WTC11 (cell line): ENCODE measurements at regions not wholly inside any gene's neighbourhood (a gene's known extent, or its start where the extent isn't known, plus 50 kb on each side); places are given as distances from the start of the nearest gene placed in this dataset.
"Not testable (repeated sequence)": the region's sequence is repeated elsewhere in the genome, so short reads cannot be mapped to it uniquely, and the experiment has no call there.

Experiments
- ATAC-seq: fragments of 200-7000 bp; cut with Tn5 transposase; 2 replicates; pipeline ENCODE4 v1.10.0; 2021; ENCODE audit warnings: mild to moderate bottlenecking, moderate library complexity
- CTCF ChIA-PET: fragments of 300-600 bp; sonication (Branson Sonifier 250); formaldehyde crosslinking; loops from one replicate; lab custom pipeline; 2021; ENCODE audit warnings: antibody characterized with exemption; lab: Charles Lee
- POLR2A ChIA-PET: fragments of 350-600 bp; sonication (Branson Sonifier 250); formaldehyde crosslinking; loops from one replicate; lab custom pipeline; 2021; ENCODE audit warnings: antibody characterized with exemption; lab: Charles Lee
- DNase-seq: peaks from one replicate; pipeline ENCODE4 v3.0.0; 2021; ENCODE audit warnings: low spot score
- H3K27ac Mint-ChIP-seq: 2 replicates; pipeline ENCODE4 v1.8.0; 2021; ENCODE audit warnings: mixed read lengths
- H3K27me3 Mint-ChIP-seq: 2 replicates; pipeline ENCODE4 v1.8.0; 2021; ENCODE audit warnings: low read depth, mild to moderate bottlenecking, moderate library complexity, mixed read lengths
- H3K36me3 Mint-ChIP-seq: 2 replicates; pipeline ENCODE4 v1.8.0; 2021; ENCODE audit warnings: mixed read lengths
- H3K4me1 Mint-ChIP-seq: 2 replicates; pipeline ENCODE4 v1.8.0; 2022; ENCODE audit warnings: mixed read lengths
- H3K4me3 Mint-ChIP-seq: 2 replicates; pipeline ENCODE4 v1.8.0; 2021; ENCODE audit warnings: mild to moderate bottlenecking, moderate library complexity, mixed read lengths
- H3K9me3 Mint-ChIP-seq: 2 replicates; pipeline ENCODE4 v1.8.0; 2021; ENCODE audit warnings: mixed read lengths
- ARID4B ChIP-seq: sonication (generic); formaldehyde crosslinking; IDR thresholded peaks from 2 replicates; pipeline ENCODE4 v1.8.0; 2023; ENCODE audit warnings: missing genetic modification reagents, mild to moderate bottlenecking, borderline replicate concordance
- ELF4 ChIP-seq: sonication (generic); formaldehyde crosslinking; IDR thresholded peaks from 2 replicates; pipeline ENCODE4 v1.8.1; 2022; ENCODE audit warnings: low read depth, mild to moderate bottlenecking, moderate library complexity, missing genetic modification reagents
- ETV6 ChIP-seq: sonication (generic); formaldehyde crosslinking; IDR thresholded peaks from 2 replicates; pipeline ENCODE4 v1.8.1; 2022; ENCODE audit warnings: mild to moderate bottlenecking, missing genetic modification reagents
- FOXK1 ChIP-seq: sonication (generic); formaldehyde crosslinking; IDR thresholded peaks from 2 replicates; pipeline ENCODE4 v1.8.0; 2022; ENCODE audit warnings: mild to moderate bottlenecking, moderate library complexity, missing genetic modification reagents
- FOXP1 ChIP-seq: sonication (generic); formaldehyde crosslinking; IDR thresholded peaks from 2 replicates; pipeline ENCODE4 v1.8.0; 2022; ENCODE audit warnings: missing genetic modification reagents, mild to moderate bottlenecking, moderate library complexity, borderline replicate concordance
- GABPB1 ChIP-seq: sonication (generic); formaldehyde crosslinking; IDR thresholded peaks from 2 replicates; pipeline ENCODE4 v1.8.1; 2023; ENCODE audit warnings: mild to moderate bottlenecking, missing genetic modification reagents
- GRHL2 ChIP-seq: fragments of 250-450 bp; sonication (Bioruptor Pico); IDR thresholded peaks from 2 replicates; pipeline ENCODE4 v1.8.0; 2022; ENCODE audit warnings: mild to moderate bottlenecking, moderate library complexity; ENCODE audit not compliant: insufficient replicate concordance, severe bottlenecking
- IRF2 ChIP-seq: sonication (generic); formaldehyde crosslinking; IDR thresholded peaks from 2 replicates; pipeline ENCODE4 v1.8.0; 2022; ENCODE audit warnings: low read depth, missing genetic modification reagents, borderline replicate concordance
- PRRX2 ChIP-seq: fragments of 250-450 bp; sonication (Bioruptor Pico); IDR thresholded peaks from 2 replicates; pipeline ENCODE4 v1.8.0; 2021; ENCODE audit warnings: mild to moderate bottlenecking
- RORB ChIP-seq: fragments of 250-450 bp; sonication (Bioruptor Pico); IDR thresholded peaks from 2 replicates; pipeline ENCODE4 v1.9.0; 2021; ENCODE audit warnings: mild to moderate bottlenecking
- SOX15 ChIP-seq: fragments of 250-450 bp; sonication (Bioruptor Pico); IDR thresholded peaks from 2 replicates; pipeline ENCODE4 v1.9.0; 2021; ENCODE audit warnings: mild to moderate bottlenecking
- TCF7 ChIP-seq: sonication (generic); formaldehyde crosslinking; IDR thresholded peaks from 2 replicates; pipeline ENCODE4 v1.8.0; 2022; ENCODE audit warnings: mild to moderate bottlenecking, low read depth, missing genetic modification reagents, moderate library complexity
- TEAD1 ChIP-seq: sonication (generic); formaldehyde crosslinking; IDR thresholded peaks from 2 replicates; pipeline ENCODE4 v1.8.0; 2022; ENCODE audit warnings: mild to moderate bottlenecking, missing genetic modification reagents
- ZNF138 ChIP-seq: sonication (generic); formaldehyde crosslinking; conservative IDR thresholded peaks from 2 replicates; pipeline ENCODE4 v1.8.1; 2022; ENCODE audit warnings: mild to moderate bottlenecking, moderate library complexity, missing genetic modification reagents
- ZNF416 ChIP-seq: fragments of 250-450 bp; sonication (Bioruptor Pico); IDR thresholded peaks from 2 replicates; pipeline ENCODE4 v1.9.0; 2021; ENCODE audit warnings: mild to moderate bottlenecking, inconsistent platforms
- TF ChIP-seq, protein P1 (sequence below): fragments of 250-450 bp; sonication (Bioruptor Pico); IDR thresholded peaks from 2 replicates; pipeline ENCODE4 v1.9.0; 2021; ENCODE audit warnings: mild to moderate bottlenecking
- TF ChIP-seq, protein P2 (sequence below): fragments of 250-450 bp; sonication (Bioruptor Pico); IDR thresholded peaks from 2 replicates; pipeline ENCODE4 v1.9.0; 2021; ENCODE audit warnings: mild to moderate bottlenecking
- TF ChIP-seq, protein P3 (sequence below): sonication (generic); formaldehyde crosslinking; IDR thresholded peaks from 2 replicates; pipeline ENCODE4 v1.8.1; 2022; ENCODE audit warnings: missing genetic modification reagents, borderline replicate concordance
- TF ChIP-seq, protein P4 (sequence below): sonication (generic); formaldehyde crosslinking; IDR thresholded peaks from 2 replicates; pipeline ENCODE4 v1.8.1; 2023; ENCODE audit warnings: mild to moderate bottlenecking, missing genetic modification reagents, borderline replicate concordance
- TF ChIP-seq, protein P5 (sequence below): sonication (generic); formaldehyde crosslinking; IDR thresholded peaks from 2 replicates; pipeline ENCODE4 v1.8.0; 2022; ENCODE audit warnings: mild to moderate bottlenecking, missing genetic modification reagents

DNA sequence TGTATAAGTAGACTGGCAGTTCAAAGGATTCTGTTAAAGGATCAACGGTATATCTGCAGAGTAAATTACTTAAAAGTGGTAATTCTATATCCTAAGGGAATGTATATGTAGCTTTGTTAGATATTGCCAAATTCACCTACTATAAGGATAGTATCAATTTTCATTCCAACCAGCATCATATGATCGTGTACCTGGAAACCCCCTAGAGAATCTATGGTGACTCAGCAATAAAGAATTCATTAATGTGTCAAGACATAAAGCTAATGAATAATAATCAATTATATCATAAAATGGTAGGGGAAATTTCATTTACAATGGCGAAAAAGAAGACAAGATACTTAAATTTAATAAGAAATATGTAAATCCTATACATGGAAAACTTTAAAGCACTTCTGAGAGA, 234.1 kb upstream of the ACTBL2 start:
- CTCF ChIA-PET: no interaction called here
- no peak for DNase-seq
- H3K9me3 Mint-ChIP-seq: peaks cover 15% of the 10 kb centered on the region
- H3K27ac Mint-ChIP-seq: no peak overlapping the region
- POLR2A ChIA-PET: no interaction called here
- no peak for TF ChIP-seq GABPB1 (CRISPR knock-in tag)
- TF ChIP-seq TCF7: no peak
- TF ChIP-seq, protein P1, sequence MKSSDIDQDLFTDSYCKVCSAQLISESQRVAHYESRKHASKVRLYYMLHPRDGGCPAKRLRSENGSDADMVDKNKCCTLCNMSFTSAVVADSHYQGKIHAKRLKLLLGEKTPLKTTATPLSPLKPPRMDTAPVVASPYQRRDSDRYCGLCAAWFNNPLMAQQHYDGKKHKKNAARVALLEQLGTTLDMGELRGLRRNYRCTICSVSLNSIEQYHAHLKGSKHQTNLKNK (CRISPR knock-in tag): no peak
- TF ChIP-seq, protein P2, sequence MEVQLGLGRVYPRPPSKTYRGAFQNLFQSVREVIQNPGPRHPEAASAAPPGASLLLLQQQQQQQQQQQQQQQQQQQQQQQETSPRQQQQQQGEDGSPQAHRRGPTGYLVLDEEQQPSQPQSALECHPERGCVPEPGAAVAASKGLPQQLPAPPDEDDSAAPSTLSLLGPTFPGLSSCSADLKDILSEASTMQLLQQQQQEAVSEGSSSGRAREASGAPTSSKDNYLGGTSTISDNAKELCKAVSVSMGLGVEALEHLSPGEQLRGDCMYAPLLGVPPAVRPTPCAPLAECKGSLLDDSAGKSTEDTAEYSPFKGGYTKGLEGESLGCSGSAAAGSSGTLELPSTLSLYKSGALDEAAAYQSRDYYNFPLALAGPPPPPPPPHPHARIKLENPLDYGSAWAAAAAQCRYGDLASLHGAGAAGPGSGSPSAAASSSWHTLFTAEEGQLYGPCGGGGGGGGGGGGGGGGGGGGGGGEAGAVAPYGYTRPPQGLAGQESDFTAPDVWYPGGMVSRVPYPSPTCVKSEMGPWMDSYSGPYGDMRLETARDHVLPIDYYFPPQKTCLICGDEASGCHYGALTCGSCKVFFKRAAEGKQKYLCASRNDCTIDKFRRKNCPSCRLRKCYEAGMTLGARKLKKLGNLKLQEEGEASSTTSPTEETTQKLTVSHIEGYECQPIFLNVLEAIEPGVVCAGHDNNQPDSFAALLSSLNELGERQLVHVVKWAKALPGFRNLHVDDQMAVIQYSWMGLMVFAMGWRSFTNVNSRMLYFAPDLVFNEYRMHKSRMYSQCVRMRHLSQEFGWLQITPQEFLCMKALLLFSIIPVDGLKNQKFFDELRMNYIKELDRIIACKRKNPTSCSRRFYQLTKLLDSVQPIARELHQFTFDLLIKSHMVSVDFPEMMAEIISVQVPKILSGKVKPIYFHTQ: no peak
- no peak for TF ChIP-seq ETV6 (CRISPR knock-in tag)
- TF ChIP-seq, protein P3, sequence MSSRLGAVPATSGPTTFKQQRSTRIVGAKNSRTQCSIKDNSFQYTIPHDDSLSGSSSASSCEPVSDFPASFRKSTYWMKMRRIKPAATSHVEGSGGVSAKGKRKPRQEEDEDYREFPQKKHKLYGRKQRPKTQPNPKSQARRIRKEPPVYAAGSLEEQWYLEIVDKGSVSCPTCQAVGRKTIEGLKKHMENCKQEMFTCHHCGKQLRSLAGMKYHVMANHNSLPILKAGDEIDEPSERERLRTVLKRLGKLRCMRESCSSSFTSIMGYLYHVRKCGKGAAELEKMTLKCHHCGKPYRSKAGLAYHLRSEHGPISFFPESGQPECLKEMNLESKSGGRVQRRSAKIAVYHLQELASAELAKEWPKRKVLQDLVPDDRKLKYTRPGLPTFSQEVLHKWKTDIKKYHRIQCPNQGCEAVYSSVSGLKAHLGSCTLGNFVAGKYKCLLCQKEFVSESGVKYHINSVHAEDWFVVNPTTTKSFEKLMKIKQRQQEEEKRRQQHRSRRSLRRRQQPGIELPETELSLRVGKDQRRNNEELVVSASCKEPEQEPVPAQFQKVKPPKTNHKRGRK: no peak
- no peak for TF ChIP-seq ZNF138
- TF ChIP-seq FOXP1 (CRISPR knock-in tag): no peak
- TF ChIP-seq SOX15: no peak
- no peak for TF ChIP-seq FOXK1 (CRISPR knock-in tag)
- TF ChIP-seq ZNF416 (CRISPR knock-in tag): no peak
- TF ChIP-seq, protein P4, sequence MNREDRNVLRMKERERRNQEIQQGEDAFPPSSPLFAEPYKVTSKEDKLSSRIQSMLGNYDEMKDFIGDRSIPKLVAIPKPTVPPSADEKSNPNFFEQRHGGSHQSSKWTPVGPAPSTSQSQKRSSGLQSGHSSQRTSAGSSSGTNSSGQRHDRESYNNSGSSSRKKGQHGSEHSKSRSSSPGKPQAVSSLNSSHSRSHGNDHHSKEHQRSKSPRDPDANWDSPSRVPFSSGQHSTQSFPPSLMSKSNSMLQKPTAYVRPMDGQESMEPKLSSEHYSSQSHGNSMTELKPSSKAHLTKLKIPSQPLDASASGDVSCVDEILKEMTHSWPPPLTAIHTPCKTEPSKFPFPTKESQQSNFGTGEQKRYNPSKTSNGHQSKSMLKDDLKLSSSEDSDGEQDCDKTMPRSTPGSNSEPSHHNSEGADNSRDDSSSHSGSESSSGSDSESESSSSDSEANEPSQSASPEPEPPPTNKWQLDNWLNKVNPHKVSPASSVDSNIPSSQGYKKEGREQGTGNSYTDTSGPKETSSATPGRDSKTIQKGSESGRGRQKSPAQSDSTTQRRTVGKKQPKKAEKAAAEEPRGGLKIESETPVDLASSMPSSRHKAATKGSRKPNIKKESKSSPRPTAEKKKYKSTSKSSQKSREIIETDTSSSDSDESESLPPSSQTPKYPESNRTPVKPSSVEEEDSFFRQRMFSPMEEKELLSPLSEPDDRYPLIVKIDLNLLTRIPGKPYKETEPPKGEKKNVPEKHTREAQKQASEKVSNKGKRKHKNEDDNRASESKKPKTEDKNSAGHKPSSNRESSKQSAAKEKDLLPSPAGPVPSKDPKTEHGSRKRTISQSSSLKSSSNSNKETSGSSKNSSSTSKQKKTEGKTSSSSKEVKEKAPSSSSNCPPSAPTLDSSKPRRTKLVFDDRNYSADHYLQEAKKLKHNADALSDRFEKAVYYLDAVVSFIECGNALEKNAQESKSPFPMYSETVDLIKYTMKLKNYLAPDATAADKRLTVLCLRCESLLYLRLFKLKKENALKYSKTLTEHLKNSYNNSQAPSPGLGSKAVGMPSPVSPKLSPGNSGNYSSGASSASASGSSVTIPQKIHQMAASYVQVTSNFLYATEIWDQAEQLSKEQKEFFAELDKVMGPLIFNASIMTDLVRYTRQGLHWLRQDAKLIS: no peak
- TF ChIP-seq PRRX2 (CRISPR knock-in tag): no peak
- TF ChIP-seq GRHL2 (CRISPR knock-in tag): no peak
- no peak for TF ChIP-seq ELF4
- TF ChIP-seq, all 79 proteins: peak for 0
- Mint-ChIP-seq H3K4me3 (no peak overlapping the region), H3K36me3 (peaks cover 9% of the 10 kb centered on the region), H3K4me1 (peaks cover 15% of the 10 kb centered on the region), H3K27me3 (no peaks in the 10 kb centered on the region)
- ATAC-seq: no peak

- DNase-seq (no peak), ATAC-seq (no peak)
- H3K9me3 Mint-ChIP-seq: peaks cover 15% of the 10 kb centered on the region
- TF ChIP-seq RORB (CRISPR knock-in tag) (no peak), ETV6 (CRISPR knock-in tag) (no peak), ZNF416 (CRISPR knock-in tag) (no peak), IRF2 (no peak), ARID4B (CRISPR knock-in tag) (no peak), TEAD1 (CRISPR knock-in tag) (no peak)
- TF ChIP-seq, protein P5, sequence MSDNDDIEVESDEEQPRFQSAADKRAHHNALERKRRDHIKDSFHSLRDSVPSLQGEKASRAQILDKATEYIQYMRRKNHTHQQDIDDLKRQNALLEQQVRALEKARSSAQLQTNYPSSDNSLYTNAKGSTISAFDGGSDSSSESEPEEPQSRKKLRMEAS (CRISPR knock-in tag): no peak
- H3K27me3 Mint-ChIP-seq: no peaks in the 10 kb centered on the region
- H3K4me3 Mint-ChIP-seq: no peak overlapping the region
- H3K4me1 Mint-ChIP-seq: peaks cover 15% of the 10 kb centered on the region
- POLR2A ChIA-PET: no interaction called here
- no peak overlapping the region for H3K27ac Mint-ChIP-seq
- CTCF ChIA-PET: no interaction called here
- H3K36me3 Mint-ChIP-seq: peaks cover 9% of the 10 kb centered on the region
These were observed 232.7 kb upstream of the ACTBL2 start for GRCh38 chr5:57715296-57715695.

DNA sequence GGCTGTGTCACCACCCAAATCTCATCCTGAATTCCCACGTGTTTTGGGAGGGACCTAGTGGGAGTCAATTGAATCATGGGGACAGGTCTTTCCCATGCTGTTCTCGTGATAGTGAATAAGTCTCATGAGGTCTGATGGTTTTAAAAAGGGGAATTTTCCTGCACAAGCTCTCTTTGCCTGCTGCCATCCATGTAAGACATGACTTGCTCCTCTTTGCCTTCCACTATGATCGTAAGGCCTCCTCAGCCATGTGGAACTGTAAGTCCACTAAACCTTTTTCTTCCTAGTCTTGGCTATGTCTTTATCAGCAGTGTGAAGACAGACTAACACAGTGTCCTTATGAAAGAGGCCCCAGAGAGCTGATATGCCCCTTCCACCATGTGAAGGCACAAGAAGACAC, 230.9 kb upstream of the ACTBL2 start:
- peaks cover 15% of the 10 kb centered on the region for H3K36me3 Mint-ChIP-seq
- H3K27me3 Mint-ChIP-seq, POLR2A ChIA-PET, ATAC-seq, CTCF ChIA-PET, DNase-seq, H3K4me3 Mint-ChIP-seq, H3K27ac Mint-ChIP-seq: not testable (repeated sequence)
- peaks cover 21% of the 10 kb centered on the region for H3K4me1 Mint-ChIP-seq
- peaks cover 25% of the 10 kb centered on the region for H3K9me3 Mint-ChIP-seq
